ENCODE measurements at regions not wholly inside any gene's neighbourhood (a gene's known extent, or its start where the extent isn't known, plus 50 kb on each side); places are given as distances from the start of the nearest gene placed in this dataset.

GRCh38 chr22:49201046-49201970 lies 626.4 kb downstream of the BRD1 start:
- no TSS peak for BruUV-seq (replicated peaks)
- TF ChIP-seq, protein P1, sequence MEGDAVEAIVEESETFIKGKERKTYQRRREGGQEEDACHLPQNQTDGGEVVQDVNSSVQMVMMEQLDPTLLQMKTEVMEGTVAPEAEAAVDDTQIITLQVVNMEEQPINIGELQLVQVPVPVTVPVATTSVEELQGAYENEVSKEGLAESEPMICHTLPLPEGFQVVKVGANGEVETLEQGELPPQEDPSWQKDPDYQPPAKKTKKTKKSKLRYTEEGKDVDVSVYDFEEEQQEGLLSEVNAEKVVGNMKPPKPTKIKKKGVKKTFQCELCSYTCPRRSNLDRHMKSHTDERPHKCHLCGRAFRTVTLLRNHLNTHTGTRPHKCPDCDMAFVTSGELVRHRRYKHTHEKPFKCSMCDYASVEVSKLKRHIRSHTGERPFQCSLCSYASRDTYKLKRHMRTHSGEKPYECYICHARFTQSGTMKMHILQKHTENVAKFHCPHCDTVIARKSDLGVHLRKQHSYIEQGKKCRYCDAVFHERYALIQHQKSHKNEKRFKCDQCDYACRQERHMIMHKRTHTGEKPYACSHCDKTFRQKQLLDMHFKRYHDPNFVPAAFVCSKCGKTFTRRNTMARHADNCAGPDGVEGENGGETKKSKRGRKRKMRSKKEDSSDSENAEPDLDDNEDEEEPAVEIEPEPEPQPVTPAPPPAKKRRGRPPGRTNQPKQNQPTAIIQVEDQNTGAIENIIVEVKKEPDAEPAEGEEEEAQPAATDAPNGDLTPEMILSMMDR (conservative IDR thresholded peaks at IDR 0.05; ENCODE audit: low read depth, low read length): no peak
- no peak for TF ChIP-seq EZH2phosphoT487 (IDR thresholded peaks at IDR 0.05; ENCODE audit: borderline replicate concordance, low read length)
- ATAC-seq: no peak

GRCh38 chr22:49199224-49199623 lies 628.4 kb downstream of the BRD1 start:
- ChIA-PET CTCF (no interaction called here), POLR2A (ENCODE audit: unreplicated experiment) (no interaction called here)
- no peak overlapping the region for H2AFZ ChIP-seq (ENCODE audit: low read length)
- no peak overlapping the region for H3K4me3 ChIP-seq (ENCODE audit: low read length)
- no peak overlapping the region for H3K9ac ChIP-seq (ENCODE audit: low read length)
- no peaks in the 10 kb centered on the region for H3K79me2 ChIP-seq (ENCODE audit: low read length)
- intact Hi-C loops (cut with micrococcal nuclease): no loop called here
- no peak overlapping the region for H3K4me2 ChIP-seq (ENCODE audit: low read length)
- no peaks in the 10 kb centered on the region for H3K4me1 ChIP-seq (ENCODE audit: insufficient read depth, low read length)
- no peaks in the 10 kb centered on the region for H3K9me3 ChIP-seq (ENCODE audit: low read length)
- H3F3A ChIP-seq (ENCODE audit: low read length, unreplicated experiment): no peaks in the 10 kb centered on the region
- H4K20me1 ChIP-seq (ENCODE audit: low read length): no peaks in the 10 kb centered on the region
- H3K36me3 ChIP-seq (ENCODE audit: low read depth, low read length): no peaks in the 10 kb centered on the region
- H3K27me3 ChIP-seq (ENCODE audit: low read length): no peaks in the 10 kb centered on the region
- no peaks in the 10 kb centered on the region for H3K9me2 ChIP-seq (replicated peaks; ENCODE audit: low read length)
- DNase-seq (no peak), ATAC-seq (no peak)
- BruUV-seq (replicated peaks): no TSS peak
- TF ChIP-seq EZH2phosphoT487 (IDR thresholded peaks at IDR 0.05; ENCODE audit: borderline replicate concordance, low read length) (no peak), EZH2 (IDR thresholded peaks at IDR 0.05; ENCODE audit: low read length, unreplicated experiment) (no peak)
- TF ChIP-seq, protein P1 (conservative IDR thresholded peaks at IDR 0.05; ENCODE audit: low read depth, low read length): no peak
- H3K27ac ChIP-seq (ENCODE audit: low read length): no peak overlapping the region

More at GRCh38 chr22:49201046-49201970, 626.4 kb downstream of the BRD1 start:
- no peaks in the 10 kb centered on the region for H3K9me2 ChIP-seq (replicated peaks; ENCODE audit: low read length)
- no peaks in the 10 kb centered on the region for H3K27me3 ChIP-seq (ENCODE audit: low read length)
- H3F3A ChIP-seq (ENCODE audit: low read length, unreplicated experiment): no peaks in the 10 kb centered on the region
- H3K4me3 ChIP-seq (ENCODE audit: low read length): no peak overlapping the region
- no peaks in the 10 kb centered on the region for H4K20me1 ChIP-seq (ENCODE audit: low read length)
- no peaks in the 10 kb centered on the region for H3K79me2 ChIP-seq (ENCODE audit: low read length)
- DNase-seq: no peak
- no peak overlapping the region for H3K4me2 ChIP-seq (ENCODE audit: low read length)
- CTCF ChIA-PET: no interaction called here
- H3K4me1 ChIP-seq (ENCODE audit: insufficient read depth, low read length): no peaks in the 10 kb centered on the region
- H3K27ac ChIP-seq (ENCODE audit: low read length): no peak overlapping the region
- H3K36me3 ChIP-seq (ENCODE audit: low read depth, low read length): no peaks in the 10 kb centered on the region
- H3K9me3 ChIP-seq (ENCODE audit: low read length): no peaks in the 10 kb centered on the region
- intact Hi-C loops (cut with micrococcal nuclease): no loop called here
- H2AFZ ChIP-seq (ENCODE audit: low read length): no peak overlapping the region
- H3K9ac ChIP-seq (ENCODE audit: low read length): no peak overlapping the region
- POLR2A ChIA-PET (ENCODE audit: unreplicated experiment): no interaction called here

DNA sequence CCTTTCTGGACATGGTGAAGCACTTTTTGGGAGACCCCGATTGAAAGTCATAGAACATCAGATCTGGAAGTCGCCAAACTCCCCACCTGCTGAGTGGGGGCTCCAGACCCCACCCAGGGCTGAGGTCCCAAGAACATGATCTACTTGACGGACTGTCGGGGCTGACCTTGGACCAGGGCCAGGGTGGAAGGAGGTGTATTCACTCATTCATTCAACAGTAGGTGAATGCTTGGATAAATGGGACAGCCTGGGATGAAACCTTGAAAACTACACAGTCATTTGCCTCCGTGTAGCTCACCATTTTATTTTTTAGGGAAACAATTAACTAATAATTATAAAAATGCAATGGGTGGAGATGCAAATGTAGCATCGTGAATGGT lies 629.0 kb downstream of the BRD1 start:
- Histone ChIP-seq H3K27me3 (ENCODE audit: low read length) (no peaks in the 10 kb centered on the region), H2AFZ (ENCODE audit: low read length) (no peak overlapping the region), H4K20me1 (ENCODE audit: low read length) (no peaks in the 10 kb centered on the region), H3K9me3 (ENCODE audit: low read length) (no peaks in the 10 kb centered on the region), H3K9ac (ENCODE audit: low read length) (no peak overlapping the region), H3K79me2 (ENCODE audit: low read length) (no peaks in the 10 kb centered on the region), H3K4me3 (ENCODE audit: low read length) (no peak overlapping the region), H3K4me2 (ENCODE audit: low read length) (no peak overlapping the region), H3F3A (ENCODE audit: low read length, unreplicated experiment) (no peaks in the 10 kb centered on the region), H3K4me1 (ENCODE audit: insufficient read depth, low read length) (no peaks in the 10 kb centered on the region), H3K9me2 (replicated peaks; ENCODE audit: low read length) (no peaks in the 10 kb centered on the region), H3K36me3 (ENCODE audit: low read depth, low read length) (no peaks in the 10 kb centered on the region), H3K27ac (ENCODE audit: low read length) (no peak overlapping the region)
- TF ChIP-seq EZH2phosphoT487 (IDR thresholded peaks at IDR 0.05; ENCODE audit: borderline replicate concordance, low read length) (no peak), EZH2 (IDR thresholded peaks at IDR 0.05; ENCODE audit: low read length, unreplicated experiment) (no peak)
- TF ChIP-seq, protein P1 (conservative IDR thresholded peaks at IDR 0.05; ENCODE audit: low read depth, low read length): no peak
- CTCF ChIA-PET: no interaction called here
- DNase-seq (no peak), ATAC-seq (no peak)
- POLR2A ChIA-PET (ENCODE audit: unreplicated experiment): no interaction called here
- no TSS peak for BruUV-seq (replicated peaks)
- intact Hi-C loops (cut with micrococcal nuclease): no loop called here

All from PC-3 (cell line).